Prostate gland (tissue), 1 donor: ENCODE measurements at regions not wholly inside any gene's neighbourhood (a gene's known extent, or its start where the extent isn't known, plus 50 kb on each side); places are given as distances from the start of the nearest gene placed in this dataset.

Experiments used
- POLR2A ChIP-seq: fragments of 450-650 bp; IDR thresholded peaks from one replicate; pipeline ENCODE4 v1.6.1; 2016; ENCODE audit warnings: antibody characterized with exemption, mild to moderate bottlenecking
- POLR2AphosphoS5 ChIP-seq: sonication (generic); formaldehyde crosslinking; IDR thresholded peaks from one replicate; pipeline ENCODE4 v1.6.1; 2017; ENCODE audit warnings: antibody characterized with exemption

DNA sequence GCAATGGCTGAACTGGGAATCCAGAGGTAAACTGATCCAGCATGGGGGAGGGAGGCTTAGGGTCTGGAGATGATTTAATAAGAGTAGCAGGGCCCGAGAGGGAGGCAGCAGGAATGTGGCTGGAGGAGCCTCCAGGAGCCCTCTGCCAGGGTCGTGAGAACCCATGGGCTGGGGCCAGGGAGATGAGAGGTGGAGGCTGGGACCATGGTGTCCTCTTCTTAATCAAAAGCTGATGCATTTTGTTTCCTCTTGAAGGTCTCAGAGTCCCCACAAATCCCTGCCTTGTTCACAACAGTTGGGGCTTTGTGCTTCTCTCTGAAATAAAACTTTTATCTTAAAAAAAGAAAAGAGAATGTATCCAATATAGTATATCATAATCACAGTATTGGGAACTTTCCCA, 123.7 kb upstream of the ZNF516 start:
- TF ChIP-seq POLR2AphosphoS5 (no peak), POLR2A (no peak)
